ENCODE measurements at regions not wholly inside any gene's neighbourhood (a gene's known extent, or its start where the extent isn't known, plus 50 kb on each side); places are given as distances from the start of the nearest gene placed in this dataset.

DNA sequence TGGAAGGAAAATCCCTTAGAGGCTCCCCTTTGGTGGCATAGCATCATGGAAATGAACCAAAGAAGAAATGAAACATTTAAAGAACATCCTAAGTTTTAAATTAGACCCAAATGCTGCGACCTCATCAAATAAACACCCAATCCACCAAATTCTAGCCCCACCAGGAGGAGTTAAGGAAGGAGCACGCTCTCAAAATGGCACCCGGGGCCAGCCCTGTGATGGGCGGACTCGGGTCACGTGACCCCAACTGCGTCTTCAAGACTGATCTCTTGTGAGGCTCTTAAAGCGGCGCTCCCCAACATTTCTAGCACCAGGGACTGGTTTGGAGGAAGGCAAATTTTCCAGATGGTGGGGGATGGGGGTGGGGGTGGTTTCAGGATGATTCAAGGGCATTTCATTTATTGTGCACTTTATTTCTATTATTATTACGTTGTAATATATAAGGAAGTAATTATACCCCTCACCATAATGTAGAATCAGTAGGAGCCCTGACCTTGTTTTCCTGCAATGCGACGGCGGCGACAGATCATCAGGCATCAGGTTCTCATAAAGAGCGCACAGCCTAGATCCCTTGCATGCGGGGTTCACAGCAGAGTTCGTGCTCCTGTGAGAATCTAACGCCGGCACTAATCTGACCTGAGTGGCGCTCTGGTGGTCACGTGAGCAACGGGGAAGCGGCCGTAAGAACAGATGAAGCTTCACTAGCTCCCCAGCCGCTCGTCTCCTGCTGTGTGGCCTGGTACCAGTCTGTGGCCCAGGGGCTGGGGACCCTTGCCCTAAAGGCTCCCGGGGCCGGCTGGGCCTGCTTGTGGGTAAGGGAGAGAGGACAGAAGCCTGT is 55.3 kb upstream of the SLC22A11 start:
- peak; percentile 69 for DNase-seq (ENCODE audit: low spot score)

DNA sequence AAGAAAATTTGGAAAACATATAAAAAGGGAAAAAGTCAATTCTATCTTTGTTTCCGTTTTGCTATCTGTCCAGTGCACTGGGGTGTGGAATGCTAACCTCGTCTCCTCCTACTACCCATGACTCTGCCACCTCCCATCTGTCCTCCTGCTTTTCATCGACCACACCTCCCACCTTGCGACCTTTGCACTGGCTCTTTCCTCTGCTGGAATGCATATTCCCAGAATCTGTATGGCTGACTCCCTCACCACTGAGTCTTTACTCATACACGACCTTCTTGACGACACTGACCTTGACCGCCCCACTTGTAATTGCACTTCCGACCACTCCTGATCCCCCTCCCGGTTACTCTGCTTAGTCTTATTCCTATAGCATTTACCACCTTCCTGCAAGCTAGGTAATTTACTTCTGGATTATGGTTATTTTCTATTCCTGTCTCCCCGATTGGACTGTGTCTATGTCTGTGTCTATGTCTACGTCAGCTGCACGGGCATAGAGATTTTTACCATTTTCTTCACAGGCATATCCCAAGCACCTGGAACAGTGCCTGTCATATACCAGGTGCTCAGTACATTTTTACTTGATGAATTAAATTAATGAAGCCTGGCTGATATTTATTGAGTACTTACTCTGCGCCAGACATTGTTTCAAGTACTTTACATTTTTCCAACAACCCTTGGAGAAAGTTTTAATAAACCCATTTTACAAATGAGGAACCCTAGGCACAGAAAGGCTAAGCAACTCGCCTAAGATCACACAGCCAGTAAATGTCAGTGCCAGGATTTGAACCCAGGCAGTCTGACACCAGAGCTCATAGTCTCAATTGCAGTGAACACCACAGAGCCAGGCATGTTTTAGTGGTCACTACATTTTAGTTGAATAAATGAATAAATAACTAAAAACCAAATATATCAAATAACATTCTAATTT is 54.0 kb upstream of the SLC22A11 start:
- DNase-seq (ENCODE audit: low spot score): no peak

DNA sequence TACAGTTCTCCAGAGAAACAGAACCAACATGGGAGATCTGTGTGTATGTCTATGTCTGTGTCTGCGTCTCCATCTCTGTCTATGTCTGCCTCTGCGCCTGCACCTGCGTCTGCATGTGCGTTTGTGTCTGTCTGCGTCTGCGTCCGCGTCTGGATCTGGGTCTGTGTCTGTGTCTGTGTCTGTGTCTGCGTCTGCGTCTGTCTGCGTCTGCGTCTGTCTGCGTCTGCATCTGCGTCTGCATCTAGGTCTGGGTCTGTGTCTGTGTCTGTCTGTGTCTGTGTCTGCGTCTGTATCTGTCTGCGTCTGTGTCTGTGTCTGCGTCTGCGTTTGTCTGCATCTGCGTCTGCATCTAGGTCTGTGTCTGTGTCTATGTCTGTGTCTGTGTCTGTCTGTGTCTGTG is 53.1 kb upstream of the SLC22A11 start:
- DNase-seq (ENCODE audit: low spot score): peak; percentile 79

DNA sequence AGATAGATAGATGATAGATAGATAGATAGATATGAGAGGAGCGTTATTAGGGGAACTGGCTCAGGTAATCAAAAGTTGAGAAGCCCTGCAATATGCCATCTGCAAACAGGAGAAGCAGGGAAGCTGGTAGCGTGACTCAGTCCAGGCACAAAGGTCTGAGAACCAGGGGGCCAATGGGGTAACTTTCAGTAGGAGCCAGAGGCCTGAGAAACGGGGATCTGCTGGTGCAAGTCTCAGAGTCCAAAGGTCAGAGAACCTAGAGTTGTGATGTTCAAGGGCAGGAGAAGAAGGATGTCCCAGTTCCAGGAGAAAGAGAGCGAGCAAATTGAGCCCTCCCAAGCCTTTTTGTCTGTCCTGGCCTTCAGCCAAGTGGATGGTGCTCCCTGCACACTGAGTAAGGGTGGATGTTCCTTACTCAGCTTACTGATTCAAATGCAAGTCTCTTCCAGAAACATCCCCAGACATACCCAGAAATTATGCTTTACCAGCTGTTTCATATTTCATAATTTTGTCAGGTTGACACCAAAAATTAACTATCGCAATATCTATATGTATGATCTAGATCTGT is 52.5 kb upstream of the SLC22A11 start:
- DNase-seq (ENCODE audit: low spot score): no peak

DNA sequence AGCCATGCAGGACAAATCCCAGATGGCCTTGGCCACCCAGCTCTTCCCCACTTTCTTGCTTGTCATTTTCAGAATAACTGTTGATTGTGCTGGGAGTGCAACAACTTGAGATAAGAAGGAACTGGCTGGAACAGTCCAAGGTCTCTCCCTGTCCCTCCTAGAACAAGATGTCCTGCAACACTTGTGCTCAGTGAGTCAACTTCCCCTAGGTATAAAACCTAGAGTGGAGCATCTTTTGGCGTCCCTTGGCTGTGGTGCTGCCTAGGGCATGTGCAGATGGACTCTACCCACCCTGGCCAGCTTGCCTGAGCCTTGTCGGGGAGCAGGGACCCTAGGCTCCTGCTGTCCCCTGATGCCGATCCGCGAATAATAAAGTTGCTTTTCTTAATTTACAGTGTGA is 50.7 kb upstream of the SLC22A11 start:
- DNase-seq (ENCODE audit: low spot score): no peak
